ENCODE measurements at regions not wholly inside any gene's neighbourhood (a gene's known extent, or its start where the extent isn't known, plus 50 kb on each side); places are given as distances from the start of the nearest gene placed in this dataset.
"Not testable (repeated sequence)": the region's sequence is repeated elsewhere in the genome, so short reads cannot be mapped to it uniquely, and the experiment has no call there.

DNA sequence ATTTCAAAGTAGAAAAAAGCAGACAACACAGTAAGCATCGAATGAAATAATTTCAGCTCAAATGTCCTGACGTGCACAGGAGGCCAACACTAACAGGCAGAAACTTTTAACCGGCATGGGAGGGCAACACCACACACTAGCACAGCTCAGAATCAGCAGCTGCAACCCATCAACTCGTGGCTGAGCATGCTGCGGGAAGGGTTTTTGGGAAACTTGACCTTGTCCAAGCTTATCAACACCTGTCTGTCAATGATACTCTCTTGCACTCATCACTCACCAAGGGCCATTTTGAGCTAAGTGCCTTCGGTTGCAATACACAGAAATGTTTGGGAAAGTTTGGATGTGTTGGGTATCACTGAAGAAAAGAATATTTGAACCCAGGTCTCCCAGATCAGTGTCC is 483.7 kb downstream of the TSHZ3 start:
- intact Hi-C loops (cut with DNase I): no loop called here
- ATAC-seq: no peak
- DNase-seq (ENCODE audit: low spot score): no peak

DNA sequence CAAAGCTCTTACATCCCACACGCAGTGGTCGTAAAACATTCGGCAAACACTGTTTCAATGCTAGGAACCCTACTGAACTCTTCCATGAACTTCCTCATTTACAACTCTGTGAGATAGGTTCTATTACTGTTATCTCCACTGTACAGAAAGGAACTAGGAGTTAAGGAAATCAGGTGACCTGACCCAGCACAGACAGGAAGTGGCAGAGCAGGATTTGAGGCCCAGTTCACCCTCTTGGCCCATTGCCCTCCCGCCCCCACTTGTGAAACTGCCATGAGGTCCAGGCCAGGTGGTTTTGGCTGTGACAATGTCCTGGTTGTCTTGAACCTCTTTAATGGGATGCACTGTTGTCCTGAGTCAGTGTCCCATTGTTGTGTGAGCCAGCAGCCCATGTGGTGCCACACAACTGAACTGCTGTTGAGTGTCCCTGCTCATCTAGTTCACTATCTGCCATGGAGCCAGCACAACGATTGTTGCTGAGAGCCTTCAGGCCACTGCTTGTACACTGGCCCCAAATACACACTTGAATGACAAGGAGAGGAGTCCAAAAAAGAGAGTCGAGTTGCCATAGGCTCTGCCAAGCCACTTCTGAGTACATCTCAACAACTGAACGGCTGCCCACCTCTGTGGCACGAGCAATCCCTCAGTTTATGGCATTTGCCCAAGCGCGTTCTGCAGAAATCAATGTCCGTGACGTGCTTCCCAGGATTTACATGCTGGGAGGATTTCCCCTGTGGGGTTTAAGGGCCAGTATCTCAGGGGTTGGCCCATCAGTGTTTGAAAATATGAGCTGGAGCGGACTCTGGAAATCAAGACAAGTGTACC is 484.6 kb downstream of the TSHZ3 start:
- ATAC-seq (no peak), DNase-seq (ENCODE audit: low spot score) (peak; percentile 36)
- intact Hi-C loops (cut with DNase I): no loop called here

DNA sequence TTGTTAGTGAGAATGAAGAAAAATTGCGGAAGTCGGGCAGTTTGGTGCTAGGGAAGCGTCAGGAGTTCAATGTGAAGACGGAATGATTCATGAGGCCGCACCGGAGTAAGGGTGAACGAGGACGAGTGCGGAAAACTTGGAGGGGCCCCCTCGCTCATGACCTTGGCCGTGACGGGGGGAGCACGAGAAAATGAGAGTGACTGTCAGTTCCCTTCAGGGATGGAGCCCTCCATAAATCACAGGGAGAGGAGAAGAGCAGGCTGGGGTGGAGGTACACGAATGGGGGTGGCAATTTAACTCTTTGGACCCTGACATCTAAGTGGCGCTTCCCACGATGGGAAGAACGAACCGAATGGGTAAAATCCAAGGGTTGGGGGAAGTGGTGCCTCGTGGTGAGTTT is 486.4 kb downstream of the TSHZ3 start:
- intact Hi-C loops (cut with DNase I): no loop called here
- DNase-seq (ENCODE audit: low spot score) (peak; percentile 42), ATAC-seq (no peak)

DNA sequence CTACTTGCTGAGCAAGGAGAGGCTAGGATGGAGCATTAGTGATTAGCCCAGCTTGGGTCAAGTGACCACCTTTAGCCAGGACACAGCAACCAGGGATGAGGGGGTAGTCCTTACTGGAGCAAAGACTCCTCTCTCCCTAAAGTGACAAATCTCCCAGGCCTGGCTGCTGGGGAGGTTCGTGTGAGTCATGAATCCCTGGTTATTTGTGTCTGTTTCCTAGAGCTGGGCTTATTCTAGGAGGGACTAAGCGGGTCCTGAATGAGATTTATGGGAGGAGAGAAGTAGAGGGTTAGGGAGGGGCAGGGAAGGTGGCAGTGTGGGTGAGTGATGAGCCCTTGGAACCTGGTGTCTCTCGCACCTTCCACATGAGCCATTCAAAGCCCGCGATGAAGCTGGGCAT is 487.3 kb downstream of the TSHZ3 start:
- DNase-seq (ENCODE audit: low spot score) (peak; percentile 12), ATAC-seq (no peak)
- intact Hi-C loops (cut with DNase I): no loop called here

DNA sequence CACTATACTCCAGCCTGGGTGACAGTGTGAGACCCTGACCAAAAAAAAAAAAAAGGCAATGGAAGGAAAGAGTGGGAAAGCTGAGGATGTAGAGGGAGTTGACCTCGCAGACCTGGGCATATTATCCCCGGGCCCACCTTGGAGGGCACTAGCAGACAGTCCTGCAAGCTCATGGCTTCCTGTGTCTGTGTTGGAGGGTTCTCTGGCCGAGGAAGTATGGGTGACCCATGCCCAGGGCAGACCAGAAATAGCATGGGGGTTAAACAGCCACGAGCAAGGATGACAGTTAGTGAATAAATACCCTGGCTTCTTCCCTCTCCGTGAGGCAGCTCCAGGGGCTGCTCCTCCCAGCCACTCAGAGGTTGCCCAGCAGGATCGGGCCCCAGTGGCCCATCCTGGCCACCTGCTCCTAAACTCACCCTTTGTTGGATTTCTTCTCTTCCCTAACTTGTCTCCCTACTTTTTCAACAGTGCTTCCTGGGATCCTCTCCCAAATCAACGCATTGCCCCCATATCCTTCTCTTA is 485.8 kb downstream of the ZNF536 start:
- intact Hi-C loops (cut with DNase I): no loop called here
- no peak for ATAC-seq
- peak; percentile 19 for DNase-seq (ENCODE audit: low spot score)

DNA sequence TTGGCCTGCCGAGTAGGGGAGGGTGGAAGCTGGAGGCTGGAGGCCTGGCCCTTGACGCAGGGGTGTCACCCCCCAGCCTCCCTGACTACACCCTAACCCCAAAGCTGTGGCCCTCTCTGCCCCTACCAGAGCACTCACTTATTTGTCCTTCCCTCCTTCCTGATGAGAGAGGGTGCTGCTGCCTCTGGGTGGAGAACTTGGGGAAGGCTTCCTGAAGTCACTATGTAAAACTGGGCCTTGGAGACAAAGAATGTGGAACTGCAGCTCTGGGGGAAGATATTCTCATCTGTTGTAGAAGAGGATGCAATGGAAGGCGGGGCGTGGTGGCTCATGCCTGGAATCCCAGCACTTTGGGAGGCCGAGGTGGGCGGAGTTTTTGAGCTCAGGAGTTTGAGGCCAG is 485.2 kb downstream of the ZNF536 start:
- ATAC-seq: no peak
- intact Hi-C loops (cut with DNase I): no loop called here
- DNase-seq (ENCODE audit: low spot score): peak; percentile 47

DNA sequence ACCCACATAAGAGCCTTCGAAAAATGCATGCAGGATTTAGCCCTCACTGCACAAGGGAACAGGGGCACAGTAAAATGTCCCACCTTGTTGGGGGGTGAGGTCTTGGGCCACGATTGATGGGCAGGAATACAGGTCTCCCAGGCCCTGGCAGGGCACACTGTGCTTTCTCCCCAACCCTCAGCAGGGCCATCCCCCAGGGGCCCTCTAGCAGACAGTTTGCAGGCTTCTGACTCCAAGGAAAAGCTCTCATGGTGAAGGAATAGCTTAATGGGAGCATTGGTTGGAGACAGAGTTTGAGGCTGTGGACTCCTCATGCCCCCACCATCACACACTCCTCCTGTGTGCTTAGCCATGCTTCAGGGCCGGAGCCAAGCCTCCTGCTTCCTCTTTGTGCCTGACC is 484.6 kb downstream of the ZNF536 start:
- intact Hi-C loops (cut with DNase I): no loop called here
- ATAC-seq (no peak), DNase-seq (ENCODE audit: low spot score) (no peak)

DNA sequence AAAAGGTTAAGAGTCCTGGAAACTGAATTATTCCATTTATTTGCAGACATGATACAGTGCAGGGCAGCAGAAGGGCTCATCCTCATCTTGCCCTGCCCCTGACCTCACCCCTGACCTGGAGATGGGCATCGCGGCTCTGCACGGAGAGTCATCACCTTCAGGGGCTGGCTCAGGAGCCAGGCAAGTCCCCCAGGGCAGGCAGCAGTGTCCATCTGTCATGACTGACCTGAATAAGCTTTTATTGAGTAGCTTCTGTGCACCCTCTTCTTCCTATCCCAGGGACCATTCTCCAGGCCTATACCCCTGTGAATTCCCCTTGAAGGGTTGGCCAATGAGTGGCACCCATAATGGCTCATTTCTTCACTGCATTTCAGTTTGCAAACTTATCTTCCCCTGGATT is 484.2 kb downstream of the ZNF536 start:
- no peak for DNase-seq (ENCODE audit: low spot score)
- ATAC-seq: no peak

DNA sequence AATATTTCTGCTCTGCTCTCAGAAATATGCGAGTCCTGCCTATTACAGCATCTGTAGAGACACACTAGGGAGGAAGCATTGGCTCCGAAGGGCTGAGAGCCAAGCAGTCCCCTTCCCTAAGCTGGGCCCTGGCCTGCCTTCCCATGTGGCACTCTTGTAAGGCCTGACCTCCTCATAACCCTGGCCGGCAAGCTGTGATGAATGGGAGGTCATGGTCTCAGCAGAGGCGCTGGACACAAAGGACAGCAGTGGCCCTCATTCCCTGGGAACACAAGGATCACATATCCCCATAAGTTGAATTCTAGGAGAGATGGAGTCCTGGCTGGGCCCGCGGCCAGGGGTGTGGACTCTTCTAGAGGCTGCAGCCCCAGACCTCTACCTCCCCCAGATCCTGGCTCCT is 483.3 kb downstream of the ZNF536 start:
- DNase-seq (ENCODE audit: low spot score) (peak; percentile 6), ATAC-seq (no peak)
- intact Hi-C loops (cut with DNase I): no loop called here

More for the DNA sequence above, 484.2 kb downstream of the ZNF536 start:
- intact Hi-C loops (cut with DNase I): no loop called here

DNA sequence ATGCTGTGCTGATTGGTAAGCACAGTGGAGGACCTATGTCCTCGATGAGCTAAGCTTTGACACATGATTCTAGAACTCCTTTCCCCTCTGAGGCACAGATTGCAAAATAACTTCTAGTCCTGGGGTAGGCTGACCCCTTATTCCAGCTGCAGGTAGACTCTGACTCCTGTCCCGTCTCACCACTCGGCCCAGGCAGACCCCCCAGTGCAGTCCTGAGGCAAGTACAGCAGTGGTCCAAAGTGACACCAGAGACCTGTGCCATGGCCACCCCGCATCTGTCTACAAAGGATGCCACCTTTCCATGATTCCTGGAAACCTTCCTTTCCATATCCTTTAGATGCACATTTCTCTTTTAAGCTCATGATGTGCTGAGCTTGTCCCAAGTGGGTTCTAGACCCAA is 482.5 kb downstream of the ZNF536 start:
- intact Hi-C loops (cut with DNase I): no loop called here
- DNase-seq (ENCODE audit: low spot score) (no peak), ATAC-seq (no peak)

DNA sequence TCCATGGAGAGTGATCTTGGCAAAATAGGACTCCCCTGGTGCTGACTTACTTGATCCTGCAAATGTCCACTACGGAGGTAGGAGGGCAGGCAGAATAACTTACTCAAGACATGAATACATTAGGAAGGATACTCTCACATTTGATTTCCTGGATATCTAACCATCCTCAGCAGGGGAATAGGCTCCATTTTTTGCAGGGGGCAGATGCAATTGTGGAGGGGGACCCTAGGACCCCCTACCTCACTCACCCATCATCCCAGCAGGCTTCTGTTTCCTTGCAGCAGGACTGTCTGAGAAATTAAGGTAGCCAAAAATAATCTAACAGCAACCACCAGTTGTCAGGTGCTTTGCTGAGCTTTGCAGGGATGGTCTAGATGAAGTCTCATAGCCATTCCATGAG is 482.0 kb downstream of the ZNF536 start:
- no peak for DNase-seq (ENCODE audit: low spot score)
- no peak for ATAC-seq
- intact Hi-C loops (cut with DNase I): no loop called here

DNA sequence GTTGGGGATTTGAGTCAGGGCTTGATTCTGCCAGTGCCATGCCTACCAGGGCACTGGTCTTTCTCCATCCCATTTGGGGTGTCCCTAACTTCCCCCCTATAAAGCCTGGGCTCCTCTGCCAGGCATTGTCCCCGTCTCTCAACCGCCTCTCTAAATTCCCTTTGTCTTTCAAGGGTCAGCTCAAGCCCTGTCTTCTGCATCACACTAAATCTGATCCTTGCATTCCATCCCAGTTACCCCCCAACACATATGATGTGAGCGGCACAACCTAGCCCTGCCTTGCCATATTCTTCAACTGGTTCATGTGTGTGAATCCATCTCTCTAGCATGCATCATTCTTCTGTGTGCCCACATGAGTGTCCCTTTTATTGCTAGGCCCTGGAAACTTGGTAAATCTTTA is 480.9 kb downstream of the ZNF536 start:
- no peak for ATAC-seq
- intact Hi-C loops (cut with DNase I): no loop called here
- no peak for DNase-seq (ENCODE audit: low spot score)

DNA sequence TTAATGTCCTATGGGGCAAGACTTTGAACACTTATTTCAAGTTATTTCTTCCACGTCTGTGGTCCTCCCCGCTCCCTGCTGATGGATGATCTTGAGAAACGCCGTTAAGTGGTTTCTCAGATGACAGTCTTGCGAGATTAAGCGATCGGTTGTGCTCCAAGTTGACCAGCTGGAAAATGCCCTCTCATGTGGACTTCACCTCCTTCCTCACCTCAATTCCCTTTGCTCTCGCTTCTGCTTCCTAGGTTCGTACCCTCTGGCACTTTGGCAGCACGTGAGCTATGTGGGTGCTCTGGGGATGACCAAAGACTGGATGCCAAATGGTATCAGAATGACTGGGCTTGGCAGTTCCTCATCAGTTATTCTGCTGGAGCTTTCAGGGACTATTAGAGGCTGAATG is 480.0 kb downstream of the ZNF536 start:
- intact Hi-C loops (cut with DNase I): no loop called here
- ATAC-seq: no peak
- no peak for DNase-seq (ENCODE audit: low spot score)

DNA sequence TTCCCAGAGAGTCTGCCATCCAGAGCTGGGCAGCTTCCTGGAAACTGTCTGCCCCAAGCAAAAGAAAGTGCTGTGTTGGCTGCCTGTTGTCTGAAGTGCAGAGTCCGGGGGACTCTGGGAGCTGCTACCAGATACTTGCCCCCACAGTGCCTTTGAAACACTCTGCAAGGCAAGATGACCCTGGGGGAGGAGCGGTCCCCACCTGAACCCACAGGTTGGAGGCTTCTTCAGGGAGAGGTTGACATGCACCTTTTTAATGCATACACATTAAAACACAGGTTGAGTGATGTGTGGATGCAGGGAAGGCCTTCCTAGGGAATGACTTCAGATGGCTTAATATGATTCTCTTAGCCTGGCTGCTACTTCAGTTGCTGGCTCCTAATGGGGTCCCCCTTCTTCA is 479.5 kb downstream of the ZNF536 start:
- DNase-seq (ENCODE audit: low spot score) (no peak), ATAC-seq (no peak)
- intact Hi-C loops (cut with DNase I): no loop called here

DNA sequence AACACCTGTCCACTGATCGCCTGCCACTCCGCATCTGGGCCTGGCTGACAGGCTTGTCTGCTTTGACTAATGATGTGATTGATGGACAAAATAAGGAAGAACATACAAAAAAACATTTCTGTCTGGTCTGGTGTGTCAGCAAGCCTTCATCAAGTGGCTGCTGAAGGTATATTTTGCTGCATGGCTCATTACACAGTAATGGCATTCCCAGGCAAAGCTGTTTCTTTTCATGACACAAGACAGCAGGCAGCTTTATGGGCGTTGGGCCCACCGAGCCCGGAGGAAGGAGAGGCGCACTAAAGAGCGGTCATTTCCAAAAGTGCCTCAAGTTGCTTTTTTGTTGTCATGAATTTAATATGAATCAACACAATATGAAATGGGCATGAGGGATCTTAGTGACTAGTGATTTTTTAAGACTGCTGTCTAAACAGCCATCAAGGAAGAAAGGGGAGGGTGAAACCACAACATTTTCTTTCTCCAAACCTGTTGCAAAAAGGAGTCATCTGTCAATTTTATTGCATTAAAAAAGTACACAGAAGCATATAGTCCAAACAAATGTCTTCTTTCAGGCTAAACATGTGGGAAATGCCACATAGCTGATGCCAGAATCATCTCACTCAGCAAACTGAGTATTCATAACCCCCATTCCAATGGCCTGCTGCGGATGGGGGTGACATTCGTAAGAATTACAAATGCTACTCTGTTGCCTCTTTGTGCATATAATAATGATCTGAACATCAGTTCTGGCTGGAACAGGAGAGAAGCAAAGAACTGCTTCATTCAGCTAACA is 476.6 kb downstream of the ZNF536 start:
- DNase-seq (ENCODE audit: low spot score) (peak; percentile 26), ATAC-seq (no peak)
- intact Hi-C loops (cut with DNase I): no loop called here

DNA sequence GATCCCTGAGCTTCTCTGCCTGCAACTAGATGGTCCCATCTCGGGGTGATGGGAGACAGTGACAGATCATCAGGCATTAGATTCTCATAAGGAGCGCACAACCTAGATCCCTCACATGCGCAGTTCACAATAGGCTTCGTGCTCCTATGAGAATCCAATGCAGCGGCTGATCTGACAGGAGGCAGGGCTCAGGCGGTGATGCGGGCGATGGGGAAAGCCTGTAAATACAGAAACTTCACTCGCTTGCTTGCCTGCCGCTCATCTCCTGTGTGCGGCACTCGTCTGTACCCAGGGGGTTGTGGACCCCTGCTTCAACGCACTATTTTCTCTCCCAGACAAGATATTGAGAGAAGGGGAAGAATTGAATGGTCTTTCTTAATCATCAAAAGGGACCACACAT is 473.9 kb downstream of the ZNF536 start:
- intact Hi-C loops (cut with DNase I): no loop called here
- no peak for DNase-seq (ENCODE audit: low spot score)
- ATAC-seq: no peak

DNA sequence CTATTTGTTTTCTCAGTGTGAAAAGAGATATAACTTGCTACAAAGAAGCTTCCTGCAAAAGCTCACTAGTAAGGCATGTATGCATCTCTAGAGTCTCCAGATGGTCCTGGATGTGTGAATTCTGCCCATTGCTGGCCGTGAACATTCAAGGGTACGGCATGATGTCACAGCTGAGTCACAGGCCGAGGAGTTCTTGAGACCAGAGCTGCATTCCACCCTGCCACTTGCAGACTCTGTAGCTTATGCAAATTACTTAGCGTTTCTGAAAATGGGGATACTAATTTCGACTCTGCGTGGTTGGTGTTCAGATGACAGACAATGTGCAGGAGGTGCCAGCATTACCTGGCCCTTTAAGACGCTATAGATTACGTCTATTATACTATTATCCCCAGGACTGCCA is 470.7 kb downstream of the ZNF536 start:
- DNase-seq (ENCODE audit: low spot score) (no peak), ATAC-seq (no peak)
- intact Hi-C loops (cut with DNase I): no loop called here

DNA sequence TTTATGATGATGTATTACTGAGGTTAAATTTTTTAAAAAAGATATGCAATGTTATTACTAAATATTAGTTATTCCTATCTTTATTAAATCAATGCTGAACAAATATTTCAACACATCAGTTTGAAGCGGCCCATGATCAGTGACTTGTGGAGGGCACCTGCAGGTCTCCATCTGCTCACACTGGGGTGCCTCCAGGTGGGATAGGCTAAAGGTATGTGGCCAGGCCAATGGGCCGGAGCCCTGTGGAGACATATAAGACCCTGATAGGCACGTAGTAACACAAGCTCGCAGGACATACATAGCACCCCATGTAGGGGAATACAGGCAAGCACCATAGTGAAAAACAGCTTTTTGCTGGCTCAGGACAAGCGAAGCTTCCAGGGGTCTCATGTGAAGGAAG is 469.8 kb downstream of the ZNF536 start:
- intact Hi-C loops (cut with DNase I): no loop called here
- ATAC-seq (no peak), DNase-seq (ENCODE audit: low spot score) (no peak)

DNA sequence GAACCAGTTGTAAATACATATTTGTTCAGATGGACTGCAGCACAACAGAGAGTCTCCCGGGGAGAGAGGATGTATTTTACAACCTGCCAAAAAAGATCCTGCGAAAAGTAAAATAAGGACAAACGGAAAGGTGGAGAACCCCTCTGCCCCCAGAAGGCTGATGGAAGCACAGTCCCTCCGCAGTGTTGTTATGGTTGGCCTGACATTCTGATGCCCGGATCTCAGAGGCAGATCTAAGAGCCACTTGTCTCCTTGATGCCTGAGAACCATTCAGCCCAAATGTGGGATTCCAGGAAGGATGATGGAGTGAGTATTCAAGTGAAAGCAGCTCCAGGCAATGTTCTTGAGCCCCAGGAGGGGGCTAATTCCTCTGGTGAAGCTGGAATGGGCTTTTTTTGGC is 458.7 kb downstream of the ZNF536 start:
- no peak for DNase-seq (ENCODE audit: low spot score)
- peak; percentile 53 for ATAC-seq
- intact Hi-C loops (cut with DNase I): loop anchor here (5.0 kb wide), 1 partner anchor 1999 kb away; no protein-coding TSS in a partner anchor

DNA sequence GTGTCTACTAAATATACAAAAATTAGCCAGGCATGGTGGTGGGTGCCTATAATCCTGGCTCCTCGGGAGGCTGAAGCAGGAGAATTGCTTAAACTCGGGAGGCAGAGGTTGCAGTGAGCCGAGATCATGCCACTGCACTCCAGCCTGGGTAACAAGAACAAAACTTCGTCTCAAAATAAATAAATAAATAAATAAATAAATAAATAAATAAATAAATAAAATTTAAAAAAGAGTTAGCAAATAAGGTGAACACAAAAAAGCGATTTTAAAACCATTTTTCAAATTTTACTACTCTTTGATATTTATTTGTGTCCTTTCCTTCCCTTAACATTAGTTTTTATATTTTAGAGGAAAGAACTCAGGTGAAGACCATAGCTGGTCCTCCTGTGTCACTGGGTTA is 453.3 kb downstream of the ZNF536 start:
- DNase-seq (ENCODE audit: low spot score); ATAC-seq; intact Hi-C loops (cut with DNase I): not testable (repeated sequence)
